GM10248 (cell line): ENCODE measurements at regions not wholly inside any gene's neighbourhood (a gene's known extent, or its start where the extent isn't known, plus 50 kb on each side); places are given as distances from the start of the nearest gene placed in this dataset.

ENCODE experiments used
- CTCF ChIA-PET: fragments of 300-600 bp; sonication (Branson Sonifier 250); formaldehyde crosslinking; extraction: SDS; loops from one replicate; lab custom pipeline; 2021; ENCODE audit warnings: antibody characterized with exemption; lab: Yijun Ruan, JAX
- POLR2A ChIA-PET: fragments of 350-650 bp; sonication (Branson Sonifier 250); formaldehyde crosslinking; extraction: SDS; loops from one replicate; lab custom pipeline; 2020; ENCODE audit warnings: antibody characterized with exemption; lab: Yijun Ruan, JAX
- DNase-seq: peaks from one replicate; pipeline ENCODE4 v3.0.0; 2012; ENCODE audit errors: extremely low spot score
- TF ChIP-seq, protein P1 (sequence below): IDR thresholded peaks from 2 replicates; pipeline ENCODE4 v1.5.1; 2012; ENCODE audit warnings: mild to moderate bottlenecking, low read depth; ENCODE audit errors: extremely low read depth, missing control alignments, control extremely low read depth

GRCh38 chr4:41369680-41370079 is 113.0 kb downstream of the UCHL1 start:
- ChIA-PET CTCF (interaction anchor here (0.9 kb wide), 1 partner anchor 12 kb away, joined by 3 read pairs; no protein-coding TSS in a partner anchor), POLR2A (no interaction called here)
- TF ChIP-seq, protein P1, sequence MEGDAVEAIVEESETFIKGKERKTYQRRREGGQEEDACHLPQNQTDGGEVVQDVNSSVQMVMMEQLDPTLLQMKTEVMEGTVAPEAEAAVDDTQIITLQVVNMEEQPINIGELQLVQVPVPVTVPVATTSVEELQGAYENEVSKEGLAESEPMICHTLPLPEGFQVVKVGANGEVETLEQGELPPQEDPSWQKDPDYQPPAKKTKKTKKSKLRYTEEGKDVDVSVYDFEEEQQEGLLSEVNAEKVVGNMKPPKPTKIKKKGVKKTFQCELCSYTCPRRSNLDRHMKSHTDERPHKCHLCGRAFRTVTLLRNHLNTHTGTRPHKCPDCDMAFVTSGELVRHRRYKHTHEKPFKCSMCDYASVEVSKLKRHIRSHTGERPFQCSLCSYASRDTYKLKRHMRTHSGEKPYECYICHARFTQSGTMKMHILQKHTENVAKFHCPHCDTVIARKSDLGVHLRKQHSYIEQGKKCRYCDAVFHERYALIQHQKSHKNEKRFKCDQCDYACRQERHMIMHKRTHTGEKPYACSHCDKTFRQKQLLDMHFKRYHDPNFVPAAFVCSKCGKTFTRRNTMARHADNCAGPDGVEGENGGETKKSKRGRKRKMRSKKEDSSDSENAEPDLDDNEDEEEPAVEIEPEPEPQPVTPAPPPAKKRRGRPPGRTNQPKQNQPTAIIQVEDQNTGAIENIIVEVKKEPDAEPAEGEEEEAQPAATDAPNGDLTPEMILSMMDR: no peak
- no peak for DNase-seq

GRCh38 chr4:41373221-41373620 is 116.5 kb downstream of the UCHL1 start:
- ChIA-PET POLR2A (interaction anchor here (0.6 kb wide), 1 partner anchor 706 kb away, joined by 3 read pairs; no protein-coding TSS in a partner anchor), CTCF (interaction anchor here (1.1 to 1.7 kb wide), 3 partner anchors 16 to 512 kb away, joined by 3 to 7 read pairs (median 3); no protein-coding TSS in a partner anchor)
- no peak for DNase-seq
- TF ChIP-seq, protein P1: no peak

DNA sequence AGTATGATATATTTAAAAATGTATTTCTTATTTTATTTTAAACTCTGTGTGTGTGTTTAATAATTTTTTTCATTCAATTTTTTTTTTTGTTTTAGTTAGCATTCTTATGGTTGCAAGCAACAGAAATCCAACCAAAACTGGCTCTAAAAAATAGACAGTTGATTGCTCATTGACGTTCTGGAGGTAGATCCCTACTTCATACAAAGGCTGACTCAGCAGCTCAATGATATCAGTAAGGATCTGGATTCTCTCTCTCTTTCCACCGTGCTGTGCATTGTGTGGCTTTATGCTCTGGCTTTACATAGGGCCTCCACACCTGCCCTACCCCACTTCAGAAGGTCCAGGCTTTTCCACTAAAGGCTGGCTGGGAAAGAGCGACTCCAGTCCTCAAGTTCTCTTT is 117.8 kb downstream of the UCHL1 start:
- POLR2A ChIA-PET: no interaction called here
- TF ChIP-seq, protein P1: no peak
- no peak for DNase-seq
- CTCF ChIA-PET: no interaction called here

DNA sequence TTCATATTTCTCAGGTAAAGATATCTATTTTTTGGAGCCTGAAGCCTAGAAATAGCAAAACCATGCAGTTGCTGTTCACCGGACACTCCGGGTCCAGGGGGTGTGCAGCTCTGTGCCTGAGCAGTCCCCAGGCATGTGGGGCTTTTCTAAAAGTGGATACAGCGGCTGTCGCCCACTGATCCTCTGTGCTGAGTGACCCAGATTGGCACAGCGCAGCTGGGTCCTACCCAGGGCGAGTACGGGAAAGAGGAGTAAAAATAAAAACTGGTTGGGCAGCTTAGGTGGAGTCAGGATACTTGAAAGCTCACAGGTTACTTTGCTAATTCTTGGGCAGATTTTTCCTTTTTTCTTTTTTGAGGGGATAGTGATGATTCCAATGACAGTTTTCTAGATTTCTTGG is 118.8 kb downstream of the UCHL1 start:
- TF ChIP-seq, protein P1: no peak
- CTCF ChIA-PET: no interaction called here
- POLR2A ChIA-PET: no interaction called here
- DNase-seq: no peak

GRCh38 chr4:41377196-41377595 is 120.5 kb downstream of the UCHL1 start:
- TF ChIP-seq, protein P1: no peak
- DNase-seq: no peak
- POLR2A ChIA-PET: no interaction called here
- CTCF ChIA-PET: interaction anchor here (1.0 kb wide), 1 partner anchor 96 kb away, joined by 4 read pairs; no protein-coding TSS in a partner anchor

DNA sequence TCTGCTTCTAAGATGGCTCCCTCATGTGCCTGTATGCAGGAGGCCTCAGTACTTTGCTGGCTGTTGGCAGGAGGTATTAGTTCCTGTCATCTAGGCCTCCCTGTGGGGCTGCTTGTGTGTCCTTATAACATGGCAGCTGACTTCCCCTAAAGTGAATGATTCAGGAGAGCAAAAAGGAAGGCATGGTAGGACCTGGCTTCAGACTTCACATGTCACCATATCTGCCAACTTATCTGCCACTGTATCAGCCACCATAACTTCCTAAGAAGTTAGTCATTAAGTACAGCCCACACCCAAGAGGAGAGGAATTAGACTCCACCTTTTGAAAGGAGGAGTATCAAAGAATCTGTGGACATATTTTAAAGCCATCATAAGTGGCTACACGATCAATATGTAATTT is 122.5 kb downstream of the UCHL1 start:
- ChIA-PET CTCF (no interaction called here), POLR2A (no interaction called here)
- TF ChIP-seq, protein P1: no peak
- no peak for DNase-seq

DNA sequence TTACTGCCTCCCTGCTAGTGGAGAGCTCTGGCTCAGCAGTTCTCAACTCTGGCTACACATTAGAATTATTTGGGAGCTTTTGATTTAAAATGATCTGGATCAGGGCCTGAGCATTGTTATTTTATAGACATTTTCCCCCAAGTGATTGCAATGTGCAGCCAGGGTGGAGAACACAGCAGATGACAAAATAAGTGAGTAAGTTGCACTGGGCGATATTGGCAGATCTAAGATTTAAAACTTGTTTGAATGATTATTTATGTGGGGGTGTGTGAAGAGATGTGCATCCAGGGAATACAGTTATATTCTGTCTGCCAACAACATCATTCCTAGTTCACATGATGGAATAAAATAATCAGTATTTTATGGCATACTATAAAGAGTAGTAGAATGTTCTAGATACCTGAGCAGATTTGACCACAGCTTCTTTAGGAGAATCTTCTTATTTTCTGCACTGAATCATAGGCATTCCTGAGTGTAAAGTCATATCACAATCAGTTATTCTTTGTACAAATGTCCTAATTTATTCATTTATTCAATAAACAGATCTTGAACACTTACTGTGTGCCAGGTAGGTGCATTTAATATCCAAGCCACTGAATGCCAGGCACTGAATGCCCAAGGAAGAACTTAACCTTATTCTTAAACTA is 123.9 kb downstream of the UCHL1 start:
- TF ChIP-seq, protein P1: no peak
- no peak for DNase-seq
- POLR2A ChIA-PET: no interaction called here
- CTCF ChIA-PET: interaction anchor here (1.3 kb wide), 1 partner anchor 11 kb away, joined by 3 read pairs; no protein-coding TSS in a partner anchor
